GM18505 (cell line): ENCODE measurements at regions not wholly inside any gene's neighbourhood (a gene's known extent, or its start where the extent isn't known, plus 50 kb on each side); places are given as distances from the start of the nearest gene placed in this dataset.

Experiments
- ATAC-seq: cut with Tn5 transposase; IDR thresholded peaks from one replicate; pipeline ENCODE4 v1.9.1; 2021; ENCODE audit not compliant: unreplicated experiment
- POLR2A ChIP-seq: IDR thresholded peaks from 4 replicates; pipeline ENCODE4 v1.6.1; 2011; ENCODE audit warnings: borderline replicate concordance; ENCODE audit not compliant: insufficient read depth, insufficient read length; ENCODE audit errors: extremely low read depth

DNA sequence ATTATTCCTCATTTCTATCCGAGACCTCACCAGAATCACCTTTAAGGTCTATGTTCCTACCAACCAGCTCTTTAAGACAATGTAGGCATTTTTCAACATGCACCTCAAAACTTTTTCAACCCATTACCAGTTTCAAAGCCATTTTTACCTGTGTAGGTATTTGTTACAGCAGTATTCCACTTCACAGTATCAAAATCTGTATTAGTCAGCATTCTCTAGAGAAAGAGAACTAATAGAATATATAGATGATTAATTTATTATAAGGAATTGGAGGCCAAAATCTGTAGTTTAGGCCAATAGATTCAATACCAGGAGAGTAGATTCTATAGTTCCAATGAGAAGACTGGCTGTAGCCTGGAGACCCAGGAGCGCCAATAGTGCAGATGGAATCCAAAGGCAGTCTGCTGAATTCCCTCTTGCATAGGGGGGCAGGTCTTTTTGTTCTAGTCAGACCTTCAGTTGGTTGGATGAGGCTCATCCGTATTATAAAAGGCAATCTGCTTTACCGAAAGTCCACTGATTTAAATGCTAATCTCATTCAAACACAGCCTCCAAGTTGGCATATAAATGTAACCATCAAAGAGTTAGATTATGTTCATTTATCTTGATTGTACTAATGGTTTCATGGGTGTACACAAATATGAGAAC lies 151.6 kb upstream of the SYT1 start:
- ATAC-seq, result no peak
- no peak for TF ChIP-seq POLR2A

GRCh38 chr12:78719721-78720120 lies 144.9 kb upstream of the SYT1 start:
- no peak for ATAC-seq
- no peak for TF ChIP-seq POLR2A

- ATAC-seq, result no peak
- no peak for TF ChIP-seq POLR2A
These were observed 142.7 kb upstream of the SYT1 start for GRCh38 chr12:78721906-78722305.

- no peak for ATAC-seq
These were observed 139.5 kb upstream of the SYT1 start for GRCh38 chr12:78725033-78725432.

GRCh38 chr12:78725951-78726580 lies 138.5 kb upstream of the SYT1 start:
- no peak for TF ChIP-seq POLR2A
- ATAC-seq, result no peak

More at GRCh38 chr12:78725033-78725432, 139.5 kb upstream of the SYT1 start:
- no peak for TF ChIP-seq POLR2A

DNA sequence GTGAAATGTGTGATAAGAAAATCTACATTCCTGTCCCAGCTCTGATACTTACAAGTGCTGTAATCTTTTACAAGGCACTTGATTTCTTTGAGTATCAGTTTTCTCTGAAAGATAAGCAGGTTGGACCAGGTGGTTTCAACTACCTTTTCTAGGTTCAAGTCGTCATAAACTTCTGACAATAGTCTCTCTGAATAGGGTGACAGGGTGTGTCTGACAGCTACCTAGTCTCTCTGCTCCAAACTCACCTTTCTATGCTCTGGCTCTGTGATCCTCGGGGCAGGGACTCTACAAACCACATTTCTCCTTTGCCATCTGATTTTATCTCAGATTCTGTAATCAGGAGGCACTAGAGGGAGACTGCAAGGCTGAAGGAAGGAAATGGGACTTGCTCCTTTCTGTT lies 137.7 kb upstream of the SYT1 start:
- no peak for TF ChIP-seq POLR2A
- no peak for ATAC-seq

GRCh38 chr12:78732481-78732880 lies 132.1 kb upstream of the SYT1 start:
- no peak for ATAC-seq
- TF ChIP-seq POLR2A, result no peak

- no peak for ATAC-seq
- no peak for TF ChIP-seq POLR2A
These were observed 124.9 kb upstream of the SYT1 start for GRCh38 chr12:78739653-78740052.

DNA sequence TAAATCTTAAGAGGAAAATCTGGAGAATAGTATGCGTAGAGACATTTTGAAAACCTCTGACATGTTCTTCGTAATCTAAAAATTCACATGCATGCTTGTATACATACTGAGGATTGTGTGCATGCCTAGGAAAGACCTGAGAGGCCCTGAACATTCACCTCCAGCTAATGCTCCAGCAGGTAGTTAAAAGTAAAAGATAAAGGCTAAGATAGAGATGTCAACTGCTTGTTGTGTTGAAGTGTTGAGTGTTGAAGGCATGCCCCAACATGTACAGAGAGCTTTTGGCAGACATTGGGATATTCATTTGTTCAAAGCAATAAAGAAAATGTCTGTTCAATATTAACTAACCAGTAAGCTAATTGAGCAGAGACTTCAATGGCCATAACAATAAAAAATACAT lies 118.6 kb upstream of the SYT1 start:
- no peak for TF ChIP-seq POLR2A
- no peak for ATAC-seq

DNA sequence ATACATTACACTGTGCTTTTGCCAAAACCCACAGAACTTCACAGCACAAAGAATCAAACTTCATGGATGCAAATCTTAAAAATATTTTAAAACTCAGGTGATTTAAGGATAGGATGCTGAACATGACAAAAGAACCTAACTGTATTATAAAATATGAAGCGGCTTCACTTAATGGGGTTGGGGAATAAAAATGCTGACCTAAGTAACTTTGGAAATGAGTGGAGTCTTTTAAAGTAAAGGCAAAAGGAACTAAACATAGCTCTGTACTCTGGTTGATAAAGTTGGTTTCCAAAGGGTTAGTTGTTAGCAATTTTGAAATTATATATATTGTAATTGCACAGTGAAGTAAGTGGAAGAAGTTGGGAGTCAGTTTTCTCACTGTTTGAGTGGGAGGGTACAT lies 111.5 kb upstream of the SYT1 start:
- no peak for TF ChIP-seq POLR2A

GRCh38 chr12:78756936-78757335 lies 107.6 kb upstream of the SYT1 start:
- no peak for TF ChIP-seq POLR2A
- no peak for ATAC-seq

More for the DNA sequence above, 111.5 kb upstream of the SYT1 start:
- ATAC-seq, result no peak

- TF ChIP-seq POLR2A, result no peak
- ATAC-seq, result no peak
These were observed 105.2 kb upstream of the SYT1 start for GRCh38 chr12:78759367-78759766.

DNA sequence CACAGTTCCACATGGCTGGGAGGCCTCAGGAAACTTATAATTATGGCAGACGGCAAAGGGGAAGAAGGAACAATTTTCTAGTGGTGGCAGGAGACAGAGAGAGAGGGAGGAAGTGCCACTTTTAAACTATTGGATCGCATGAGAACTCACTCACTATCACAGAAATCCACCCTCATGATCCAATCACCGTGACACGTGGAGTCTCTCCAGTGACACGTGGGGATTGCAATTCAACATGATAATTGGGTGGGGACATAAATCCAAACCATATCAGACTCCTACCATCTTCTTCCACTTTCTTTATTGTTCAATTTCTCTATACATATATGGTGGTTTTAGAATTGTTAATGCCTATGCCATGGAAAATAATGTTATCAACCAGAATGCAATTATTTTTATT lies 103.7 kb upstream of the SYT1 start:
- no peak for TF ChIP-seq POLR2A
- no peak for ATAC-seq

DNA sequence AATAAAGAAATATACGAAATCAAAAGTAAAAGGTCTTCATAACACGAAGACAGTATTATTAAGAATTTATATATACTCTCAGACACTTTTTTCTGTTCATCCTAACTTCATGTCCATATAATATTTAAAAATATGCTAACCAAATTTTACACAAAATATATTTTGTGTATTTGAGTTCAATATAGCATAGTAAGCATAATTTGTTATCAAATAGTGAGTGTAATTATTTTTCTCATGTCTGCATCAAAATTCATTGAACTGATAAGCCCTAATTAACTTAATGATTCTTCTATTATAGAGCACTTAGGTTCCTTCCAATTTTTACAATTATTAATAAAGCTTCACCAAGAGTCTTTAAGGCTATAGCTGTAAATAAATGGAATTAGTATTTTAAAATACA lies 99.7 kb upstream of the SYT1 start:
- no peak for ATAC-seq
- no peak for TF ChIP-seq POLR2A
